H1 (cell line): ENCODE measurements at regions not wholly inside any gene's neighbourhood (a gene's known extent, or its start where the extent isn't known, plus 50 kb on each side); places are given as distances from the start of the nearest gene placed in this dataset.

Experiments used
- CREB1 ChIP-seq: IDR thresholded peaks from 2 replicates; pipeline ENCODE4 v1.6.1; 2012; ENCODE audit warnings: inconsistent platforms
- CTBP2 ChIP-seq: IDR thresholded peaks from 2 replicates; pipeline ENCODE4 v1.7.0; 2011; ENCODE audit warnings: borderline replicate concordance, mild to moderate bottlenecking, moderate library complexity, mixed read lengths, low read length; ENCODE audit not compliant: insufficient read depth, insufficient read length
- PHF8 ChIP-seq: fragments of 200-600 bp; sonication (generic); conservative IDR thresholded peaks from 2 replicates; pipeline ENCODE4 v1.7.1; 2012; ENCODE audit warnings: low read depth, mild to moderate bottlenecking, inconsistent platforms, low read length, moderate library complexity
- POLR2AphosphoS5 ChIP-seq: IDR thresholded peaks from 2 replicates; pipeline ENCODE4 v1.6.1; 2011; ENCODE audit warnings: low read depth, low read length
- RFX5 ChIP-seq: IDR thresholded peaks from 2 replicates; pipeline ENCODE4 v1.6.1; 2011; ENCODE audit warnings: low read depth, low read length, improper control_type of control experiment, borderline replicate concordance
- TAF7 ChIP-seq: optimal IDR thresholded peaks from 2 replicates; pipeline ENCODE3; 2011; ENCODE audit warnings: low read depth, mild to moderate bottlenecking, inconsistent platforms, low read length, moderate library complexity, borderline replicate concordance

- TF ChIP-seq TAF7: no peak
- no peak for TF ChIP-seq PHF8
- TF ChIP-seq CREB1: no peak
- TF ChIP-seq POLR2AphosphoS5: no peak
- no peak for TF ChIP-seq RFX5
- TF ChIP-seq CTBP2: no peak
Observed at GRCh38 chr21:35568643-35569042, 491.7 kb downstream of the SETD4 start (continued).
